ENCODE measurements at regions not wholly inside any gene's neighbourhood (a gene's known extent, or its start where the extent isn't known, plus 50 kb on each side); places are given as distances from the start of the nearest gene placed in this dataset.

GRCh38 chr5:51902512-51902911, 519.3 kb downstream of the ISL1 start:
- DNase-seq (ENCODE audit: low read depth in 4 of 4, low spot score in 2 of 4): no peak

DNA sequence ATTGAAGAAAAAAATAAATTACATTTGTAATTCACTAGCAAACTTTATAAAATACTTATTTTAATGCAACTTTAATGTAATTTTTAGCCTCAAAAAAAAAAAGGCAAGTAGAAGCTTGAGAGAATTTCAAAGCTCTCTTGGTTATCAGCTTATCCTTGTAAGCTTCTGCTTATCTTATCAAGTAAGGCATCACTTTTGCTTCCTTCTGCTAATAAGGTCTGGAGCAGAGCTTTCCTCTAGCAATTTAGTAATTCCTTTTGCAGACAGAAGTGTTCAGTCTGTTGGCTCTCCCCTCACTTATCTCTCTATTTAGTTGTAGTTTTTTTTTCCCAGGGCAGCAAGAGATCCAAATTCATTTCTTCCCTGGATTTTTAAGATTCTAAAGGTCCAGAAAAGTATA, 525.0 kb downstream of the ISL1 start:
- no peak for DNase-seq (ENCODE audit: low read depth in 4 of 4, low spot score in 2 of 4)

DNA sequence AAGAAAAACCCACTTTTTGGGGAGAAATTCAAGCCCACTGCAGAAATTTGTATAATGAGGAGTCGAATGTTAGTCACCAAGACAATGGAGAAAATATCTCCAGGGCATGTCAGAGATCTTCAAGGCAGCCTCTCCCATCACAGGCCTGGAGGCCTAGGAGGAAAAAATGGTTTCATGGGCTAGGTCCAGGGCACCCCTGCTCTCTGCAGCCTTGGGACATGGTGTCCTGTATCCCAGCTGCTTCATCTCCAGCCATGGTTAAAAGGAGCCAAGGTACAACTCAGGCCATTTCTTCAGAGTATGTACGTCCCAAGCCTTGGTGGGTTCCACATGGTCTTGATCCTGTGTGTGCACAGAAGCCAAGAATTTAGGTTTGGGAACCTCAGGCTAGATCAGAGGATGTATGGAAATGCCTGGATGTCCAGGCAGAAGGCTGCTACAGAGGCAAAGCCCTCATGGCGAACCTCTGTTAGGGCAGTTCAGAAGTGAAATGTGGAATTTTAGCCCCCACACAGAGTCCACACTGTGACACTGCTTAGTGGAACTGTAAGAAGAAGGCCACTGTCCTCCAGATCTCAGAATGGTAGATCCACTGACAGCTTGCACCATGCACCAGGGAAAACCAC, 561.4 kb downstream of the ISL1 start:
- no peak for DNase-seq (ENCODE audit: low read depth in 4 of 4, low spot score in 2 of 4)

- DNase-seq (ENCODE audit: low read depth in 4 of 4, low spot score in 2 of 4): no peak
These were observed 575.2 kb downstream of the ISL1 start for GRCh38 chr5:51958473-51958872.

DNA sequence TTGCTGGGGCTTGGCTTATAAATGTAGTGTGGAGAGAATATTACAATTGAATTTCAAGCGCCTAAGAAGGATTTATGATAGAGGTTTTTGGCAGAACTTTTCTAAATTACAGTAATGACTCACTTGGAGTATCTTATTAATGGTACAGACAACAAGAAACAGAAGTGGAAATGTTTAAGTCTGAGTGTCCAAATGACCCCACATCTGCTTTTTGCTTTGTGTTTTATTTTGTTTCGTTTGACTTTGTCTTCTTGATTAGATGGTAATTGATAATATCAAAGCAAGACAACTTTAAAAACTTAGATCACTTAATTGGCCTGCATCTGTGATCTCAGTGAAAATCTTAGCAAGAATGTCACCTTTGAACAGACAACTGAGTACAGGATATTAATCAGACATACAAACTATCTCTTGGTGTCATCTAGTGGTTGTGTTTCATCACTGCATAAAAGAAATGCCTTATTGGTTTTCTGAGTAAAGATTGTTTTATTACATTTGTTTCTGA, 577.4 kb downstream of the ISL1 start:
- DNase-seq (ENCODE audit: low read depth in 4 of 4, low spot score in 2 of 4): no peak

- DNase-seq (ENCODE audit: low read depth in 4 of 4, low spot score in 2 of 4): no peak
These were observed 577.9 kb downstream of the ISL1 start for GRCh38 chr5:51961154-51961562.

- DNase-seq (ENCODE audit: low read depth in 4 of 4, low spot score in 2 of 4): no peak
These were observed 585.5 kb downstream of the ISL1 start for GRCh38 chr5:51968756-51969155.

DNA sequence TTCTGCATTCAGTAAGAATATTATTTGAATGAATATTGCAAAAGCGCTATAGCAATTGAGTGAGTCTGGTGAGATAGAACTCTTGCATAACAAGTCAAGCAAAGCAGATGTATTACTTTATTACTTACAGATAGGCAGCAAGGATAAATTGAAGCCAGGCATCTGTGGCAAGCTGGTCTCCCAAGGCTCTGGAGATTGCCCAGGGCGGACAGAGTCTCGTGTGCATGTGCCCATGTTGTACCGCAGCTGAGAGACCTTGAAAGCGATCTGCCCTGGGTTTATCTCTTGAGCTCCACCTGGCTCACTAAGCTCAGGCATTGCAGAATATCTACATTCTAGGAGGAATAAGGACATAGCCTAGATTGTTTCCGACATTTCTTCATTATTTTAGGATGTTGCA, 591.6 kb downstream of the ISL1 start:
- no peak for DNase-seq (ENCODE audit: low read depth in 4 of 4, low spot score in 2 of 4)

DNA sequence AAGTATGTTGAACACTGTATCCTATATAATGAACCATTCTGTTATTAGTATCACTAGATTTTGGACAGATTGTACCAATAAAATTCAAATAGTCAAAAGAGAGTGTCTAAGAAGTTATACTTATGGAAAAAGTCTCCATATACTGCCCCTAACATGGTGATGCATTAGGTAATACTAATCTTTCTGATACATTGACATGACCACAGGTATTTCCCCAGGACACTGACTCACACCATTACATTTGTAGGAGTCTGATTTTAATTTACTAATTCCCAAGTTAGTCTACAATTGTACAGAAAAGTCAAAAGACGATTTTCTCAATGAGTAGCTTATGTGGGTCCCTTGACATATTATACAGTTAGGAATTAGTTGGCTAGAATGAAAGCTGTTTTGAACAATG, 593.8 kb downstream of the ISL1 start:
- DNase-seq (ENCODE audit: low read depth in 4 of 4, low spot score in 2 of 4): no peak

- DNase-seq (ENCODE audit: low read depth in 4 of 4, low spot score in 2 of 4): no peak
These were observed 599.9 kb downstream of the ISL1 start for GRCh38 chr5:51983161-51983560.

DNA sequence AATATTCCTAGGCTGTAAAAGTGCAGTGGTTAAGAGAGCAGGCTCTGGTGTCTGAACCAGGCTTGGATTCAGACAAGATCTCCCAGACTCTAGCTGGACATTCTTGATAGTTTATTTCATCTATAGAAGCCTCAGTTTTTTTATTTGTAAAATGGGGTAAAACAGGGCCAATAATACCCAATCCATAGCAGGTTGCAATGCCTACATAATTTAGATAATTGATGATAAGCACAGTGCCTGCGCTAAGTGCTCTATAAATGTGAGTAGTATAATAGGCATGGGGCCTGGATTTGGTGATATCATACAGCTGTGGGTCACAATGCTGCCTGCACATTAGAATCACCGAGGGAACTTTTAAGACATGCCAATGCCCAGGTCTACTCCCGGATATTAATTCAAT, 603.5 kb downstream of the ISL1 start:
- DNase-seq (ENCODE audit: low read depth in 4 of 4, low spot score in 2 of 4): no peak

DNA sequence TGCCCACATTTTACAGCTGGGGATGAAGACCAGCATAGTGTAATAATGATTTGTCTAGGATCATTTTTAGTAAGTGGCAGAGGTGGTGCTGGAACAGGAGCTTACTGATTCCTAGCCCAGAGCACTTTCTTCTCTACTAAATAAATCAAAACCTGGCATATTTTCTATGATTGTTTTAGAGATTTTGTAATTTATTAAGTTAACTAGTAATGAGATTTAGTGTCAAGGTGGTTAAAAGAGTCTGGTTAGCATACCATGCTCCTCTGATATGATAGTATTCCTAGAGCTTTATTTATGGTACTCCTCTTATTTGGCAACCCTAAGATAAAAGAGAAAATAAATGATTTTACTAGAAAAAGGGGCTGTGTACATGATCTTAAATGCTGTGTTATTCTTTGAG, 604.0 kb downstream of the ISL1 start:
- no peak for DNase-seq (ENCODE audit: low read depth in 4 of 4, low spot score in 2 of 4)

DNA sequence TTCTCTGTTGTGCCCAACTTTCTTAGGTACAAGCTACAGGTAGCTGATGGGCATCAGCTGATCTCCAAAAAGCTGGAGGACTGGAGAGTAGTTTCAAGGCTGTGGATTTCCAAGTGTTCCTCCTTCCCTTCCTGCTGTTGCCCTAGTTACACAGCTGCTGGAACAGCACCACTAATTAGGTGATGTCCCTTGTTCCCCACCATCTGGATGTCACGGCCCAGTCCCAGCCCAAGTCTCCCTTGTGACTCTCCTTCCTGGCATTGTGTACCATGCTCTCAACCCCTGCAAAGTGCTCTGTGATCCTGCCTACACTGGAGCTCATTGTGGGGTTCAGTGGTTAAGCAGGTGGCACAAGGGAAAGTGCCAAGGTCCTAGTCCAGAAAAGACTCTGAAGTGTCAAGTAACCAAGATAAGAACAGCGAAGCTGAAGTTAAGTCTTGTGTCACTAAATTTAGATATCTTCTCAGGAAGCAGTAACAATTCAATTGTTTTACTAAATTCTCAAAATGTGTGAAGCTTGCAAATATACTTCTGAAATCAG, 604.5 kb downstream of the ISL1 start:
- DNase-seq (ENCODE audit: low read depth in 4 of 4, low spot score in 2 of 4): no peak

DNA sequence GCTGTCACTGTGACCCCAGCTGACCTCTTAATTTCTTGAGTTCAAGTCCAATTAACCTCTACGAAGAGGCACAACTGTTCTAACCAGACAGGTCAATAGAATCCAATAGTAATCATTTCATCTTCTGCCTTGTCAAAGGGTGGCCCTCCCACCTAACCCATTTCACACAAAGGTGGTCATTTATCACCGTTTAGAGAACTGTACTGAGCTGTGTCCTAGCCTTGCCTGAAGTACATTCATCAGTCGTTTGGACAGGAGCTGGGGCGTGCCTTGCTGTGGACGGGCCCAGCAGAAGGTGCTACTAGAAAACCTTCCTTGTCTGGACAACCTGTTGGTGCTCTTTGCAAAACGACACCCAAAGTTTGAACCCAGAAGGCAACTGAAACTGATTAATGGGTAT, 605.4 kb downstream of the ISL1 start:
- DNase-seq (ENCODE audit: low read depth in 4 of 4, low spot score in 2 of 4): no peak

- no peak for DNase-seq (ENCODE audit: low read depth in 4 of 4, low spot score in 2 of 4)
These were observed 607.0 kb downstream of the ISL1 start for GRCh38 chr5:51990241-51990640.

- DNase-seq (ENCODE audit: low read depth in 4 of 4, low spot score in 2 of 4): no peak
These were observed 607.5 kb downstream of the ISL1 start for GRCh38 chr5:51990661-51991180.

DNA sequence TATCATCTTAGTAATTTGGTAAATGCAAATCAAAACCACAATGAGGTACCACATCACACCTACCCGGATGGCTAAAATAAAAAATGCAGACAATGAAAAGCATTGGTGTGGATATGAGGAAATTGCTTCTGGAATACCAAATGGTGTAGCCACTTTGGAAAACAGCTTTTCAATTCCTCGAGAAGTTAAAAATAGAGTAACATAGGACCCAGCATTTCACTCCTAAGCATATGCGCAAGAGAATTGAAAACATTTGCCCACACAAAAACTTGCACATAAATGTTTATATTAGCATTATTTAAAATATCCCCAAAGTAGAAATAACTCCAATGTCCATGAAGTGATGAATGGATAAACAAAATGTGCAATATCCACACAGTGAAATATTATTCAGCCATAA, 608.7 kb downstream of the ISL1 start:
- no peak for DNase-seq (ENCODE audit: low read depth in 4 of 4, low spot score in 2 of 4)

GRCh38 chr5:51995773-51996306, 612.6 kb downstream of the ISL1 start:
- no peak for DNase-seq (ENCODE audit: low read depth in 4 of 4, low spot score in 2 of 4)

DNA sequence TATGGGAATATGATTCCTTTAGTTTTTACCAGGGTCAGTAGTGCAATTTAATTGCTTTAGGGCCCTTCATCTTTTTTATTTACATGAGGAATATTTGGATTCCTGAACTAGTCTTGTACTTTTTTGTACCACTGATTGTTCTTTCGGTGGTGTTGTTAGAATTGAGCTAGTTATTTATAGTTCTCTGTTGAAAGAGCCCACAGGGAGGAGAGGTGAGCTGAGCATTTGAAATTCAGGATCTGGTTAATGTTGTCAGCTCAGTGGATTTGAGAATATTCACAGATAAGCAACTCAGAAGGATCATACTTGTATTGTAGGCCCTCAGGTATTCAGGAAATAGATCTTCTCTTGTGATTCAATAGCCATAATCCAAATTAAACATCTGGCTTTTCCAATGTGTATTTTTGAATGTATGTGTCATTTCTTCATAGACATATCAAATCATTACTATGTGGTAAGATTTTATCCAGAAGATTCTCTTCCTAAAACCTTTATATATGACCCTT, 613.2 kb downstream of the ISL1 start:
- DNase-seq (ENCODE audit: low read depth in 4 of 4, low spot score in 2 of 4): no peak

- DNase-seq (ENCODE audit: low read depth in 4 of 4, low spot score in 2 of 4): no peak
These were observed 614.3 kb downstream of the ISL1 start for GRCh38 chr5:51997500-51997899.

GRCh38 chr5:51997949-51998348, 614.7 kb downstream of the ISL1 start:
- no peak for DNase-seq (ENCODE audit: low read depth in 4 of 4, low spot score in 2 of 4)

DNA sequence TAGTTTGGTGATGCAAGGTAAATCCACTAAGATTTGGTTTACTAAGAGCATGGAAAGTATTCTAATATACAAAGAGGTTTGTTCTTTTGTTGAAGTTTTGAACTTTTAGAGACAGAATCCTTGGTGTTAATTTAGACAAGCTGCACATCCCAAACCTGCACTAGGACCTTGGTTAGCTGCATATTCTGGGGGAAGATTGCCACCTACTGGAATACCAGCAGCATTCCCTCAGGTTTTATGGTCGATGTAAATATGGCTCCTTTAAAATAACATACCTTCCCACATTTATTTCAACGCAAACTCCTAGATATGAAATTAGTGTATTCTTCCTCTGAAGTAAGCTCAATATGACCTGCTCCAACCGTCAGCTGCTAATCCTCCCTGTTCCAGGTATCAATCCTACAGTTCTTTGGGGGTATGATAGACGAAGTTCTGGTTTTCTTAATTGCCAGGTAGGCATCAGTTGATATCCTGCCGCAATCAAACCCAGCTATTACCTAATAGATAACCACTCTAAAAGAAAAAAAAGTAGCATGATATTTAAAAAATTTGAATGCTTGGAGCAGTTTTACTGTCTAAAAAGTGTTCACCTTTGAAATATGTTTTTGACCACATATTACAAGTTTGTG, 624.1 kb downstream of the ISL1 start:
- DNase-seq (ENCODE audit: low read depth in 4 of 4, low spot score in 2 of 4): peak in 3 of 4 donors; percentile 9 to 16 (median 13)
